H1 (cell line): ENCODE measurements at regions not wholly inside any gene's neighbourhood (a gene's known extent, or its start where the extent isn't known, plus 50 kb on each side); places are given as distances from the start of the nearest gene placed in this dataset.

Source experiments
- GABPA ChIP-seq: IDR thresholded peaks from 2 replicates; pipeline ENCODE4 v1.6.1; 2011; ENCODE audit warnings: mild to moderate bottlenecking, low read length, moderate library complexity, borderline replicate concordance; ENCODE audit not compliant: insufficient read depth
- HDAC2 ChIP-seq, 2 experiments: fragments of 300-600 bp in 1 of 2; sonication (generic) in 1 of 2; IDR thresholded peaks; 2 replicates each; pipeline ENCODE4 v1.6.1; 2011 to 2012; ENCODE audit warnings: low read depth in 2 of 2, low read length in 2 of 2, mild to moderate bottlenecking in 2 of 2, moderate library complexity in 2 of 2, borderline replicate concordance in 1 of 2, inconsistent platforms in 1 of 2
- POU5F1 ChIP-seq: IDR thresholded peaks from 2 replicates; pipeline ENCODE4 v1.6.1; 2011; ENCODE audit warnings: low read depth, mild to moderate bottlenecking, low read length, moderate library complexity
- TF ChIP-seq, protein P1 (sequence below): IDR thresholded peaks from 2 replicates; pipeline ENCODE4 v1.6.1; 2012; ENCODE audit warnings: inconsistent platforms

- TF ChIP-seq HDAC2 (IDR thresholded peaks at IDR 0.05; ENCODE audit: borderline replicate concordance in 1 of 2, low read depth in 2 of 2, low read length in 2 of 2) (no peak), GABPA (no peak), POU5F1 (no peak)
- TF ChIP-seq, protein P1, sequence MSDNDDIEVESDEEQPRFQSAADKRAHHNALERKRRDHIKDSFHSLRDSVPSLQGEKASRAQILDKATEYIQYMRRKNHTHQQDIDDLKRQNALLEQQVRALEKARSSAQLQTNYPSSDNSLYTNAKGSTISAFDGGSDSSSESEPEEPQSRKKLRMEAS = no peak
Measured at GRCh38 chr5:146947181-146947941, 68.8 kb upstream of the PPP2R2B start (continued).
